Parathyroid adenoma (tissue), 2 donors: ENCODE measurements at regions not wholly inside any gene's neighbourhood (a gene's known extent, or its start where the extent isn't known, plus 50 kb on each side); places are given as distances from the start of the nearest gene placed in this dataset.

Experiments used
- H2AFZ ChIP-seq: fragments of 300-600 bp; sonication (generic); one replicate; pipeline ENCODE4 v1.7.0; 2017; ENCODE audit warnings: antibody characterized with exemption, mild to moderate bottlenecking
- H3K27ac ChIP-seq: fragments of 300-600 bp; sonication (generic); one replicate; pipeline ENCODE4 v1.7.0; 2017
- H3K27me3 ChIP-seq: fragments of 300-600 bp; sonication (generic); one replicate; pipeline ENCODE4 v1.7.0; 2017; ENCODE audit warnings: low read length; ENCODE audit not compliant: control insufficient read depth, insufficient read depth
- H3K36me3 ChIP-seq: fragments of 300-600 bp; sonication (generic); one replicate; pipeline ENCODE4 v1.7.0; 2017; ENCODE audit warnings: low read length; ENCODE audit not compliant: control insufficient read depth, insufficient read depth
- H3K4me1 ChIP-seq: fragments of 300-600 bp; sonication (generic); one replicate; pipeline ENCODE4 v1.7.0; 2017; ENCODE audit warnings: control low read depth
- H3K4me2 ChIP-seq: fragments of 300-600 bp; sonication (generic); one replicate; pipeline ENCODE4 v1.7.0; 2017; ENCODE audit warnings: low read length
- H3K4me3 ChIP-seq: fragments of 300-600 bp; sonication (generic); one replicate; pipeline ENCODE4 v1.7.0; 2017; ENCODE audit warnings: low read depth, low read length
- H3K79me2 ChIP-seq: fragments of 300-600 bp; sonication (generic); one replicate; pipeline ENCODE4 v1.7.0; 2017; ENCODE audit warnings: control low read depth
- H3K9ac ChIP-seq: fragments of 300-600 bp; sonication (generic); one replicate; pipeline ENCODE4 v1.7.0; 2017; ENCODE audit warnings: mild to moderate bottlenecking
- H3K9me3 ChIP-seq: fragments of 300-600 bp; sonication (generic); one replicate; pipeline ENCODE4 v1.7.0; 2017; ENCODE audit warnings: low read length; ENCODE audit not compliant: control insufficient read depth
- CTCF ChIP-seq: fragments of 300-600 bp; sonication (generic); IDR thresholded peaks from one replicate; pipeline ENCODE4 v1.7.0; 2017; ENCODE audit warnings: antibody characterized with exemption, mild to moderate bottlenecking
- donor health status: primary hyperparathyroidism.

- no peaks in the 10 kb centered on the region for H3K36me3 ChIP-seq
- no peak overlapping the region for H3K4me3 ChIP-seq
- H3K27ac ChIP-seq: no peak overlapping the region
- H3K4me2 ChIP-seq: no peak overlapping the region
- no peaks in the 10 kb centered on the region for H3K4me1 ChIP-seq
- H3K27me3 ChIP-seq: no peaks in the 10 kb centered on the region
- no peak overlapping the region for H3K9ac ChIP-seq
- no peak for TF ChIP-seq CTCF
- H3K79me2 ChIP-seq: no peaks in the 10 kb centered on the region
- H2AFZ ChIP-seq: no peak overlapping the region
- no peaks in the 10 kb centered on the region for H3K9me3 ChIP-seq
These were observed 216.6 kb downstream of the PLA2G4A start for GRCh38 chr1:187045371-187045770.

- Histone ChIP-seq H3K9me3 (no peaks in the 10 kb centered on the region), H3K27me3 (no peaks in the 10 kb centered on the region), H2AFZ (no peak overlapping the region), H3K36me3 (no peaks in the 10 kb centered on the region), H3K4me1 (no peaks in the 10 kb centered on the region), H3K27ac (no peak overlapping the region), H3K4me2 (no peak overlapping the region), H3K4me3 (no peak overlapping the region), H3K79me2 (no peaks in the 10 kb centered on the region), H3K9ac (no peak overlapping the region)
- no peak for TF ChIP-seq CTCF
These were observed 217.5 kb downstream of the PLA2G4A start for GRCh38 chr1:187046293-187046692.

GRCh38 chr1:187047298-187047697 is 218.5 kb downstream of the PLA2G4A start:
- Histone ChIP-seq H3K4me1 (no peaks in the 10 kb centered on the region), H3K9me3 (no peaks in the 10 kb centered on the region), H3K27me3 (no peaks in the 10 kb centered on the region), H3K79me2 (no peaks in the 10 kb centered on the region), H3K4me3 (no peak overlapping the region), H3K9ac (no peak overlapping the region), H3K36me3 (no peaks in the 10 kb centered on the region), H2AFZ (no peak overlapping the region), H3K4me2 (no peak overlapping the region), H3K27ac (no peak overlapping the region)
- no peak for TF ChIP-seq CTCF

- Histone ChIP-seq H3K9me3 (no peaks in the 10 kb centered on the region), H3K4me1 (no peaks in the 10 kb centered on the region), H3K27me3 (no peaks in the 10 kb centered on the region), H3K79me2 (no peaks in the 10 kb centered on the region), H3K27ac (no peak overlapping the region), H3K9ac (no peak overlapping the region), H3K4me2 (no peak overlapping the region), H2AFZ (no peak overlapping the region), H3K36me3 (no peaks in the 10 kb centered on the region), H3K4me3 (no peak overlapping the region)
- TF ChIP-seq CTCF: no peak
These were observed 223.0 kb downstream of the PLA2G4A start for GRCh38 chr1:187051618-187052232.

- no peaks in the 10 kb centered on the region for H3K27me3 ChIP-seq
- H3K4me2 ChIP-seq: no peak overlapping the region
- H3K4me3 ChIP-seq: no peak overlapping the region
- no peaks in the 10 kb centered on the region for H3K9me3 ChIP-seq
- no peaks in the 10 kb centered on the region for H3K4me1 ChIP-seq
- no peak for TF ChIP-seq CTCF
- no peak overlapping the region for H2AFZ ChIP-seq
- H3K9ac ChIP-seq: no peak overlapping the region
- no peak overlapping the region for H3K27ac ChIP-seq
- no peaks in the 10 kb centered on the region for H3K36me3 ChIP-seq
- no peaks in the 10 kb centered on the region for H3K79me2 ChIP-seq
These were observed 225.1 kb downstream of the PLA2G4A start for GRCh38 chr1:187053876-187054275.
